Activated naive CD8-positive, alpha-beta T cell treated with anti-CD3 and anti-CD28 coated beads, Interleukin-2, amount 10 ng/mL, durations not matched to agents 7 days and 5 days (primary cell): ENCODE measurements at regions not wholly inside any gene's neighbourhood (a gene's known extent, or its start where the extent isn't known, plus 50 kb on each side); places are given as distances from the start of the nearest gene placed in this dataset.

Experiments used
- ATAC-seq: fragments of 150-1000 bp; cut with Tn5 transposase; one replicate; pipeline ENCODE4 v1.10.0; 2021; ENCODE audit warnings: low read depth, moderate library complexity
- POLR2A ChIA-PET: fragments of 350-600 bp; sonication (Branson Sonifier 250); formaldehyde crosslinking; loops from one replicate; lab custom pipeline; 2021; ENCODE audit warnings: antibody characterized with exemption; lab: Charles Lee
- DNase-seq: peaks from one replicate; pipeline ENCODE4 v3.0.0; 2021
- H3K27ac Mint-ChIP-seq: one replicate; pipeline ENCODE4 v1.8.0; 2022; ENCODE audit warnings: mild to moderate bottlenecking, mixed read lengths
- H3K27me3 Mint-ChIP-seq: one replicate; pipeline ENCODE4 v1.8.0; 2022; ENCODE audit warnings: mild to moderate bottlenecking, moderate library complexity, mixed read lengths
- H3K36me3 Mint-ChIP-seq: one replicate; pipeline ENCODE4 v1.8.0; 2021; ENCODE audit warnings: mild to moderate bottlenecking, mixed read lengths
- H3K4me1 Mint-ChIP-seq: one replicate; pipeline ENCODE4 v1.8.0; 2021; ENCODE audit warnings: mixed read lengths
- H3K4me3 Mint-ChIP-seq: one replicate; pipeline ENCODE4 v1.8.0; 2022; ENCODE audit warnings: mild to moderate bottlenecking, moderate library complexity, mixed read lengths
- H3K9me3 Mint-ChIP-seq: one replicate; pipeline ENCODE4 v1.8.0; 2021; ENCODE audit warnings: mixed read lengths

DNA sequence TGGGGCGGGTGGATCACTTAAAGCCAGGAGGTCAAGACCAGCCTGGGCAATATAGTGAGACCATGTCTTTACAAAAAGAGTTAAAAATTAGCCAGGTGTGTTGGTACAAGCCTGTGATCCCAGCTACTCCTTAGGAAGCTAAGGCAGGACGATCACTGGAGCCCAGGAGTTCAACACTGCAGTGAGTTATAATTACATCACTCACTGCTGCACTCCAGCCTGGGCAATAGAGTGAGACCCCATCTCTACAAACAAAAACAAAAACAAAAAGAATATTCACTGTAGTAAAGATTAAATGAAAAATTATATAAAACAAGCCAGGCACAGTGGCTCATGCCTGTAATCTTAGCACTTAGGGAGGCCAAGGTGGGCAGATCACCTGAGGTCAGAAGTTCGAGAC, 1047.6 kb upstream of the AUTS2 start:
- H3K4me1 Mint-ChIP-seq, result no peaks in the 10 kb centered on the region
- ATAC-seq (no peak), DNase-seq (no peak)
- H3K27me3 Mint-ChIP-seq, result no peaks in the 10 kb centered on the region
- no peak overlapping the region for H3K27ac Mint-ChIP-seq
- POLR2A ChIA-PET, result no interaction called here
- no peak overlapping the region for H3K4me3 Mint-ChIP-seq
- peaks cover 10% of the 10 kb centered on the region for H3K9me3 Mint-ChIP-seq
- no peaks in the 10 kb centered on the region for H3K36me3 Mint-ChIP-seq

DNA sequence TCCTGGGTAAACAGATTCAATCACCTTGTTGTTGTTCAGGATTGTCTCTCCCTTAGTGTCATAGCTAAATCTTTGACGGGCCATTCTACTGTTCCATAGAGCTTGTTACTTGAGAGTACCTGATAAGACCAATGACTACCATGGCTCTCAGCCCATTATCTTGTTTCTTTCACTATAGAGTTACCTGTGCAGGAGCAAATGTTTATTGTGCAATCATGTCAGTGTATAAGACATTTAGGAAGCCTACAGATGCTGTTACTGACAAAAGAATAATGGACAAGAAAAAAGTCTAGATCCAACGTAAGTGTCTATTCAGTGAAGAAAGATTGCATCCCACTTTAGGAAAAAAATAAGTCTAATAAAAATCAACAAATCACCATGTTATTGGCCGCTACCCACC, 1041.7 kb upstream of the AUTS2 start:
- H3K4me1 Mint-ChIP-seq, result no peaks in the 10 kb centered on the region
- no peak overlapping the region for H3K27ac Mint-ChIP-seq
- H3K36me3 Mint-ChIP-seq, result no peaks in the 10 kb centered on the region
- POLR2A ChIA-PET, result no interaction called here
- H3K9me3 Mint-ChIP-seq, result peaks cover 9% of the 10 kb centered on the region
- no peak overlapping the region for H3K4me3 Mint-ChIP-seq
- H3K27me3 Mint-ChIP-seq, result no peaks in the 10 kb centered on the region
- DNase-seq (no peak), ATAC-seq (no peak)

DNA sequence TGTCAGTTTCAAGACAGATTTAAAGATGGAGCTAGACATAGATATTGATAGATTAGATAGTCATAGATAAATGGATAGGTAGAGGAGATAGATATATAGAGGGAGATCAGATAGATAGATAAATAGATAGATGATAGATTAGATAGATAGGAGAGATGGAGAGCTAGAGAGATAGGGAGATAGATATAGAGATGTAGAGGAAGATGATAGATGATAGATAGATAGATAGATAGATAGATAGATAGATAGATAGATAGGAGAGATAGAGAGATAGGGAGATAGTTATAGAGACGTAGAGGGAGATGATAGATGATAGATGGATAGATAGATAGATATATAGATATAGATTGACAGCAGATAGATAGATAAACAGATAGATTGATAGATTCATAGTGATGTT, 1038.8 kb upstream of the AUTS2 start:
- H3K36me3 Mint-ChIP-seq, result no peaks in the 10 kb centered on the region
- no peak overlapping the region for H3K4me3 Mint-ChIP-seq

DNA sequence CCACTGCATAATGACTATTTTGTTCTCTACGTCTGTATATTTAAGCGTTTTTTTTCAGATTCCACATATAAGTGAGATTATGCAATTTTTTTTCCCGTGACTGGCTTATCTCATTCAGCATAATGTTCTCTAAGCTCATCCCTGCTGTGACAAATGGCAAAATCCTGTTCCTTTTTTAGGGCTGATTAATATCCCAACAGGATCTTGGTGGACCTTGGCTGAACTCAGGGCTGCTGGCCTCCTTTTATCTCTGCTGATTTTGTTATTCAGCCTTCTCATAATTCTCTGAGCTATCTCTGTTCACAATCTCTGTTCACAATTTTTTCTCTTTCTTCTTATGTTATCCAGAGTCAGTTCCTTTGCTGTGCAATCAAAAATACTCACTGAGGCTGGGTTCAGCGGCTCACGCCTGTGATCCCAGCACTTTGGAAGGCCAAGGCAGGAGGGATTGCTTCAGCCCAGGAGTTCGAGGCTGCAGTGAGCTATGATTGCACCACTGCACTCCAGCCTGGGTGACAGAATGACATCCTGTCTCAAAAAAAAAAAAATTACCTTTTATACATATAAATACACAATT, 1035.9 kb upstream of the AUTS2 start:
- POLR2A ChIA-PET, result no interaction called here
- Mint-ChIP-seq H3K27ac (no peak overlapping the region), H3K4me1 (no peaks in the 10 kb centered on the region), H3K4me3 (no peak overlapping the region), H3K27me3 (no peaks in the 10 kb centered on the region), H3K36me3 (no peaks in the 10 kb centered on the region), H3K9me3 (peaks cover 9% of the 10 kb centered on the region)
- no peak for DNase-seq
- no peak for ATAC-seq

More for the DNA sequence above, 1038.8 kb upstream of the AUTS2 start:
- H3K4me1 Mint-ChIP-seq, result no peaks in the 10 kb centered on the region
- no peak overlapping the region for H3K27ac Mint-ChIP-seq
- POLR2A ChIA-PET, result no interaction called here
- DNase-seq, result no peak
- no peak for ATAC-seq
- H3K27me3 Mint-ChIP-seq, result no peaks in the 10 kb centered on the region
- H3K9me3 Mint-ChIP-seq, result peaks cover 12% of the 10 kb centered on the region

DNA sequence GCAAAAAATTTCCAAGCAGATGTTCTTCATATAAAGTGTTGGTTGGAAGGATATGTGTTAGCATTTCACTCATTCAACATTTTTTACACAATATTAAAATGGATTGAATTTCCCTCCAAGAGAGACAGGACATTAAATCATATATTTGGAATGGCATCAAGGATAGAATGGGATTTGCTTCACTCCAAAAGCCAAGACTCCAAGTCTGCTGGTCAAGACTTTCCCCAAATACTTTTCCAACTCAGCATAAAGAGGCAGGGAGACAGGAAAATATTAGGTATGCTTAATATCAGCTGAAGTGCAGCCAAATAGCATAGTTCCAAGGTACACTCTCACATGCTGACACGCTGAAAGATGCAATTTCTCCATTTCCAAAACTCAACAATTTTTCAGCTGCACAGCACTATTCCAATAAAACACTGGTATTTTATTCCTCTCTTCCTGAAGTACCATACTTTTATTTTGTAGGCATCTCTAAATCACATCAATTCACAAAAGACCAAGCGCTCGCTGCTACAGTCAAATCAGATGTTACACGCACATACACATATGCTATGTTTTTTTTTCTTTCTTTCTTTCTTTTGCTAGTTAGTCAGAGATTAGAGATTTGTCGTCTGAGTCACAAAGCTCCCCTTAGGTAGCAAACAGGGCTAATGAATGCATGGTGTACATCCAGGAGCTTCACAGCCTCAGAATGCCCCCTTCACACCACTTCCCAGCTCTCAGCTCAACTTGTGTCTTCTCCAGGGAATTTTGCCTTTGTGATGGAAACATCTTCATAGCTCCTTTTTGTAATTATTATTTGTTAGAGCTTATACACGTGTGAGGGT, 1033.8 kb upstream of the AUTS2 start:
- H3K4me3 Mint-ChIP-seq, result no peak overlapping the region
- no peak for DNase-seq
- no peaks in the 10 kb centered on the region for H3K27me3 Mint-ChIP-seq
- H3K36me3 Mint-ChIP-seq, result no peaks in the 10 kb centered on the region
- no peak for ATAC-seq
- H3K9me3 Mint-ChIP-seq, result peaks cover 12% of the 10 kb centered on the region
- no peak overlapping the region for H3K27ac Mint-ChIP-seq
- POLR2A ChIA-PET, result no interaction called here
- no peaks in the 10 kb centered on the region for H3K4me1 Mint-ChIP-seq

DNA sequence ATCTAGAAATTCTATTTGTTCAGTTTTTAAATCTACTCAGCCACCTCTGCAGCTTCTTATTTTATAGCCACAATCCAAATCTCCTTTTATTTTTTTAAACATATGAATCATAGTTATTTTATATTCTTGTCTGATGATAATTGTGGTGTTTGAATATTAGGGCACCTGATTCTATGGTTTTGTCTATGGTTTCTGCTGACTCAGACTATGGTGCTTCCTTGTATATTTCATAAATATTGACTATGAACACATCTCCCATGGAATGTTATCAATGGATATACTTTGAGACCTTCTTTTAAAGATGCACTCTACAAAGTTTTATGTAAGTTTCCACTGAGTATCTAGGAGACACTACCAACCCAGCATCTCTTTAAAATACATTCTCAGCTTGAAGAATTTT, 1027.0 kb upstream of the AUTS2 start:
- Mint-ChIP-seq H3K27ac (no peak overlapping the region), H3K27me3 (no peaks in the 10 kb centered on the region), H3K36me3 (no peaks in the 10 kb centered on the region), H3K9me3 (peaks cover 8% of the 10 kb centered on the region), H3K4me3 (no peak overlapping the region), H3K4me1 (no peaks in the 10 kb centered on the region)
- DNase-seq (no peak), ATAC-seq (no peak)
- POLR2A ChIA-PET, result no interaction called here

DNA sequence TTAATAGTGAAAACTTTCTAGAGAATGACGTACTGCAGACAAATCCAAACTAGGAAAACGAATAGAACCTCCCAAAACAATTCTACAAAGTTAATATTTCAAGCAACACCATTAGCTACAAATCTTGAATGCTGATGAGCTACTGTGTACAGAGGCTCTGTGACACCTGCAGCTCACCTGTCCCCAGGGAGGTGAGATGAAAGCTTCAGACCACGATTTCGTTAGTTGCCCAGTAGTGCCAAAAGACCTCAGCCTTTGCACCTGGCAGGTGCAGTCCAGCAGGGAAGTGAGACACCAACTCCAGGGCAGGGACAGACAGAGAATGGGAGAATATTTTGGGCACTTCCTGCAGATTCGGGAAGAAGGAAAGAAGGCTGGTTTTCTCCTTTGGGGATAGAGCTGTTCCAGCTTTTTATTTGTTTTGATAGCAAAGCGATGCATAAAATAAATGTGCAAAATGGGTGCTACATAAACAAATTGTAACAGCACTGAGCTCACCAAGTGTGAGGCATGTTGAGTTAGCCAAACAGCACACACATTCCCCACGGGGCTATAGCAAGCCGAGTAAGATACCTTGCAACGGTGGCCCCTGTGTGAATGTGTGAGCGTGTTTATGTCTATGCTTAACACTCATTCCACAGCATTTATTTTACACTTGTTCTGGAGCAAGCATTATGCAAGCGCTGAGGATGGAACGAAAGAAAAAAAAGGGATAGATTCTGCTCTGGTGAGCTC, 1024.8 kb upstream of the AUTS2 start:
- no peak for ATAC-seq
- POLR2A ChIA-PET, result no interaction called here
- H3K27ac Mint-ChIP-seq, result no peak overlapping the region

DNA sequence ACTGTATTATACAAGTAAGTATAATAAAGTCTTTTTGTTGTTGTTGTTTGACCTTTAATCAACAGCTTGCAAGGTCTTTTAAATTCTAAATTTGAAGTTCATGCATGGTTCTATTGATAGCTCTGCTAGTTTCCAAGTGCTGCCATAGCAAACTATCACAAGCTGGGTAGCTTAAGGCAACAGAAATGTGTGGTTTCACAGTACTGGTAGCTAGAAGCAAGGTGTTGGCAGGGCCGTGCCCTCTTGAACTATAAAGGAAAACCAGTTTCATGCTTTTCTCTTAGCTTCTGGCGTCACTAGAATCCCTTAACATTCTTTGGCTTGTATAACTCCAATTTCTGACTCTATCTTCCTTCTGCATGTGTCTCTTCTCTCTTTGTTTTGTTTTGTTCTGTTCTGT, 1021.9 kb upstream of the AUTS2 start:
- no peak overlapping the region for H3K4me3 Mint-ChIP-seq
- no peak overlapping the region for H3K27ac Mint-ChIP-seq
- H3K4me1 Mint-ChIP-seq, result no peaks in the 10 kb centered on the region
- H3K9me3 Mint-ChIP-seq, result peaks cover 8% of the 10 kb centered on the region
- H3K27me3 Mint-ChIP-seq, result no peaks in the 10 kb centered on the region
- H3K36me3 Mint-ChIP-seq, result peaks cover 2% of the 10 kb centered on the region
- DNase-seq, result no peak
- ATAC-seq, result no peak
- POLR2A ChIA-PET, result no interaction called here

More for the DNA sequence above, 1024.8 kb upstream of the AUTS2 start:
- Mint-ChIP-seq H3K4me3 (no peak overlapping the region), H3K36me3 (no peaks in the 10 kb centered on the region), H3K27me3 (no peaks in the 10 kb centered on the region), H3K9me3 (peaks cover 9% of the 10 kb centered on the region), H3K4me1 (no peaks in the 10 kb centered on the region)
- no peak for DNase-seq

DNA sequence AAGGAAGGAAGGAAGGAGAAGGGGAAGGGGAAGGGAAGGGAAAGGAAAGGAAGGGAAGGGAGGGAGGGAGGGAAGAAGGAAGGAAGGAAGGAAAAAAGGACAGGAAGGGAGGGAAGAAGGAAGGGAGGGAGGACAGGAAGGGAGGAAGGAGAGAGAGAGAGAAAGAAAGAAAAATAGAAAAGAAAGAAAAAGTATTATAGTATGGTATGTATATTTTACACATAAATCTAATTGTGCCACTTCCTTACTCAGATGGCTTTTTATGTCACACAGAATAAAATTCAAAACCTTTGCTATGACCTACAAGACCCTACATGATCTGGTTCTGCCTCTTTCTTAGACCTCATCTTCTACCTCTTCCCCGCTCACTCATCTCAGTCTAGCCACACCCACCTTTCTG, 1016.9 kb upstream of the AUTS2 start:
- H3K27me3 Mint-ChIP-seq, result no peaks in the 10 kb centered on the region
- POLR2A ChIA-PET, result no interaction called here
- peaks cover 11% of the 10 kb centered on the region for H3K9me3 Mint-ChIP-seq
- H3K36me3 Mint-ChIP-seq, result peaks cover 2% of the 10 kb centered on the region
- no peak overlapping the region for H3K4me3 Mint-ChIP-seq
- H3K4me1 Mint-ChIP-seq, result no peaks in the 10 kb centered on the region
- no peak overlapping the region for H3K27ac Mint-ChIP-seq
- no peak for ATAC-seq
- no peak for DNase-seq

DNA sequence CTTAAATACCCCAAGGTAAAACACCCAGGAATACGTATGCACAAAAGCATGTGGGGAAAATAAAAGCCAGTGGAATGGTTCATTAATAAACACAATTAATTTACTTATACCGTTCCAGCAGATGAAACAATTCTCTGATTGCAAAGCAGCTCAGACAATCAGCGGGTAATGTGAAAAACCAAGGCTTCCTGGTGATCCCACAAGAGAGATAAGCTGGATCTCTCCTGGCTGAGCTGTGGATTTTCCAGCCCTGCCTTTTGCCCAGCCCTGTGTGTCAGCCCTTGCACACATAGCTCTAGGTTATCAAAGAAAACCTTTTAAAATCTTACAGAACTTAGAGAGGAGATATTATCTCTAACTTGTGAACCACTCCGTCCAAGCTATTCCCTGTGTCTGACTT, 1010.7 kb upstream of the AUTS2 start:
- no peaks in the 10 kb centered on the region for H3K27me3 Mint-ChIP-seq
- POLR2A ChIA-PET, result no interaction called here

DNA sequence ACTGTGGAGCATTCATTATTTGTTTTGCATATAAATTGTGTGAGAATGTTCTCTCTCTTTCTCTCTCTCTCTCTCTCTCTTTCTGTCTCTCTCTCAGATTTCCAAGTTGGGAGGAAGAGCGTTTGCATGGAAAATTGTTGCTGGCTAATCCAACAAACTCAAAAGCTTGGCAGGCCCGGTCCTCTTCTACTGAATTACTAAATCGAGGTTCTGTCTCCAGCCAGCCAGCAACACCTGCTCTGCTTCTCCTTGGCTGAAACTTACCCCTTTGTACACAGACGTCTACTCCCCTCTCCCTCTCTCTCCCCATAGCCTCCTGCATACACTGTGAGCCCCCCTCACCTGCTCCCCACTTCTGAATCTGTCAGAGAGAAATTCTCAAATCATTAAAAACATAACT, 996.4 kb upstream of the AUTS2 start:
- H3K27me3 Mint-ChIP-seq, result no peaks in the 10 kb centered on the region
- H3K4me1 Mint-ChIP-seq, result no peaks in the 10 kb centered on the region
- ATAC-seq (no peak), DNase-seq (no peak)
- no peaks in the 10 kb centered on the region for H3K36me3 Mint-ChIP-seq
- no peak overlapping the region for H3K4me3 Mint-ChIP-seq
- H3K27ac Mint-ChIP-seq, result no peak overlapping the region
- POLR2A ChIA-PET, result no interaction called here
- peaks cover 7% of the 10 kb centered on the region for H3K9me3 Mint-ChIP-seq

More for the DNA sequence above, 1010.7 kb upstream of the AUTS2 start:
- Mint-ChIP-seq H3K4me1 (no peaks in the 10 kb centered on the region), H3K4me3 (no peak overlapping the region), H3K9me3 (peaks cover 3% of the 10 kb centered on the region), H3K27ac (no peak overlapping the region), H3K36me3 (no peaks in the 10 kb centered on the region)
- no peak for ATAC-seq
- no peak for DNase-seq

DNA sequence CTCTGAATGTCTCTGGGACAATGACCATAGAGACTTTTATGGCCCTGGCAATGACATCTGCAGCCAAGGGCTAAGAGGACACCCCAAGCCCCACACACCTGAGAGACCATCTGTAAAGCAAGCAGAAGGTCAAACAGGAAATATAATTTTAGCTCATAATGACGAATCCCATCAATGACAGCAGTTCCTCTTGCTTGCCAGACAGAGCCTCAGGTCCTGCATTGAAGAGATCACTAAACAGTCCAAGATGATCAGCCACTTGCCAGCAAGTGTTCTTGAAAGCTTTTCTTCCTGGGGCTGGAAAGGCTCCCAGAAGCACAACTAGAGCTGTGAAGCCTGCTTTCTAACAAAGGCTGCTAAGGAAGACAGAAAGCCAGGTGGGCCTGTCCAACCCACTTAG, 993.7 kb upstream of the AUTS2 start:
- ATAC-seq (no peak), DNase-seq (no peak)
- no peak overlapping the region for H3K27ac Mint-ChIP-seq
- peaks cover 19% of the 10 kb centered on the region for H3K9me3 Mint-ChIP-seq
- POLR2A ChIA-PET, result no interaction called here
- no peaks in the 10 kb centered on the region for H3K36me3 Mint-ChIP-seq
- no peak overlapping the region for H3K4me3 Mint-ChIP-seq
- no peaks in the 10 kb centered on the region for H3K4me1 Mint-ChIP-seq
- no peaks in the 10 kb centered on the region for H3K27me3 Mint-ChIP-seq

DNA sequence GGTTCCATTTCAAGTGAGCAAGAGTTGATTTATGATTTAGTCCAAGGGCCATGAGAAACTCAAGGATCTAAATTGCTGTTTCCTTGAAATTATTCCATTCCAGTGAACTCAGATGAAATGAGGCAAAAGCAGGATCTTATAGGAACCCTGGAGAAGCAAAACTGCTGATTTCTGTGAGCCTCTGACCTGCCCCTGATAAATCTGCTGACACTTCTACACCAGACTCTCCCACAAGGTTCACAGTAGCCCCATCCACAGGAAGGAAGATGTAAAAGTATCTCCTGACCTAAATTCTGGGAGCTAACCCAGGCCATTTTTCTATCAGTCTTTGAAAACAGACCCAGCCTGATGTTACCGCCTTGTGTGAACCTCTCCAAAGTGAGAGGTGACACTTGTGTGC, 987.6 kb upstream of the AUTS2 start:
- no peak overlapping the region for H3K4me3 Mint-ChIP-seq
- no peaks in the 10 kb centered on the region for H3K36me3 Mint-ChIP-seq
- ATAC-seq, result no peak
- POLR2A ChIA-PET, result no interaction called here
- H3K27ac Mint-ChIP-seq, result no peak overlapping the region
- no peak for DNase-seq
- H3K9me3 Mint-ChIP-seq, result peaks cover 17% of the 10 kb centered on the region
- H3K27me3 Mint-ChIP-seq, result no peaks in the 10 kb centered on the region
- H3K4me1 Mint-ChIP-seq, result no peaks in the 10 kb centered on the region

DNA sequence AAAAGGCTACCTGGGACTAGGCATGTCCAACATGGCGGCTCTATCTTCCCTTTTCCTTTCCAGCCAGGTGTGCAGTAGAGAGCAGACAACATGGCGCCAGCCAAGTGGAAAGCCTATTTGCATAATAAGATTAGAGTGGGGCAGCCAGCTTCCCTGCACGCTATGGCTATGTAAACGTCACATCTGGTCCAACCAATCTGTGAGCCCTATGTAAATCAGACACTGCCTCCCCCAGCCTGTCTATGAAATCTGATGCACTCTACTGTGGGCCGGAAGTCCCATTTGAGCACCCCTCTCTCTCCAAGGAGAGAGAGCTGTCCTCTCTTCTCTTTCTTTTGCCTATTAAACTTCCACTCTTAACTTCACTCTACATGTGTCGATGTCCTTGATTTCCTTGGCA, 984.9 kb upstream of the AUTS2 start:
- no peak overlapping the region for H3K27ac Mint-ChIP-seq
- no peak for DNase-seq
- no peaks in the 10 kb centered on the region for H3K27me3 Mint-ChIP-seq
- no peaks in the 10 kb centered on the region for H3K4me1 Mint-ChIP-seq
- H3K9me3 Mint-ChIP-seq, result peaks cover 15% of the 10 kb centered on the region
- no peak overlapping the region for H3K4me3 Mint-ChIP-seq
- ATAC-seq, result no peak
- POLR2A ChIA-PET, result no interaction called here
- no peaks in the 10 kb centered on the region for H3K36me3 Mint-ChIP-seq
